Neural crest cell (in vitro differentiated cells): ENCODE measurements at regions not wholly inside any gene's neighbourhood (a gene's known extent, or its start where the extent isn't known, plus 50 kb on each side); places are given as distances from the start of the nearest gene placed in this dataset.

ENCODE experiments used
- DNase-seq: peaks from one replicate; pipeline ENCODE4 v3.0.0; 2021; ENCODE audit warnings: low read depth, mixed read lengths, low spot score
- H3K27ac Mint-ChIP-seq: one replicate; pipeline ENCODE4 v1.8.0; 2021; ENCODE audit warnings: mild to moderate bottlenecking, mixed read lengths; ENCODE audit not compliant: unreplicated experiment
- H3K27me3 Mint-ChIP-seq: 2 replicates; pipeline ENCODE4 v1.8.0; 2021; ENCODE audit warnings: low read depth, mild to moderate bottlenecking, mixed read lengths
- H3K36me3 Mint-ChIP-seq: 2 replicates; pipeline ENCODE4 v1.8.0; 2021; ENCODE audit warnings: low read depth, mild to moderate bottlenecking, mixed read lengths
- H3K4me1 Mint-ChIP-seq: 2 replicates; pipeline ENCODE4 v1.8.0; 2021; ENCODE audit warnings: mixed read lengths
- H3K4me3 Mint-ChIP-seq: one replicate; pipeline ENCODE4 v1.8.0; 2021; ENCODE audit warnings: mild to moderate bottlenecking, mixed read lengths
- H3K9me3 Mint-ChIP-seq: 2 replicates; pipeline ENCODE4 v1.8.0; 2021; ENCODE audit warnings: mixed read lengths
- TF ChIP-seq, protein P1 (sequence below): fragments of 200-600 bp; sonication (generic); conservative IDR thresholded peaks from 2 replicates; pipeline ENCODE4 v1.5.0; 2021; ENCODE audit warnings: antibody characterized with exemption, mild to moderate bottlenecking

DNA sequence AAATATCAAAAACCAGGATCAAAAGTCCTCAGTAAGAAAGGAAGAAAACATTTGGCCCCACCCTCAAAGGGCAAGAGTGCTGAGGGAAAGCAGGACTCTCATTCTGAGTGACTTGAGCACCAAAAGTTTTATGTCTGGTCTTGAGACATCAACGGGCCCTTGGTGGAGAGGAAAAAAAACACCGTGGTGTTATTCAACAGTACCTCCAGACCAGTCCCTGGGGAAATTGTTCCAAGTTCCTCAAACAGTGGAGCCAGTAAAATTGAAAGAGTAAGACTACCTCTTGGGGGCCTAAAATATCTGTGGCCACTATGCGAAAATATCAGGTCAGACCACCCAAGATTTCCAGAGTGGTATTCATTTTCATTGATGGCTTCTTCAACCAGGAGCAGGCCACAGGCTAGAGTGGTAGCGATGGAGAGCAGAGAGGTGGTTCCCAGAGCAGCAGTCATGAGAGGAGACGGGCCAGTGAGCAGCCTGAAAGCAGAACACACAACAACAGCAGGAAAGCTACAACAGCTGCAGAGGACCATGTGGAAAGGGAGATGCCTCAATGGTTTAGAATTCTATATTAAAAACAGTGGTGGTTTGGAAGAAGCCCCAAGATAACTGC, 63.7 kb upstream of the RPL34 start:
- Mint-ChIP-seq H3K9me3 (peaks cover 6% of the 10 kb centered on the region), H3K36me3 (no peaks in the 10 kb centered on the region), H3K4me3 (no peak overlapping the region)

GRCh38 chr4:108556166-108556565, 64.2 kb upstream of the RPL34 start:
- Mint-ChIP-seq H3K27ac (no peak overlapping the region), H3K36me3 (no peaks in the 10 kb centered on the region), H3K9me3 (peaks cover 6% of the 10 kb centered on the region), H3K4me3 (no peak overlapping the region), H3K4me1 (peaks cover 9% of the 10 kb centered on the region), H3K27me3 (peaks cover 17% of the 10 kb centered on the region)
- no peak for DNase-seq
- TF ChIP-seq, protein P1, sequence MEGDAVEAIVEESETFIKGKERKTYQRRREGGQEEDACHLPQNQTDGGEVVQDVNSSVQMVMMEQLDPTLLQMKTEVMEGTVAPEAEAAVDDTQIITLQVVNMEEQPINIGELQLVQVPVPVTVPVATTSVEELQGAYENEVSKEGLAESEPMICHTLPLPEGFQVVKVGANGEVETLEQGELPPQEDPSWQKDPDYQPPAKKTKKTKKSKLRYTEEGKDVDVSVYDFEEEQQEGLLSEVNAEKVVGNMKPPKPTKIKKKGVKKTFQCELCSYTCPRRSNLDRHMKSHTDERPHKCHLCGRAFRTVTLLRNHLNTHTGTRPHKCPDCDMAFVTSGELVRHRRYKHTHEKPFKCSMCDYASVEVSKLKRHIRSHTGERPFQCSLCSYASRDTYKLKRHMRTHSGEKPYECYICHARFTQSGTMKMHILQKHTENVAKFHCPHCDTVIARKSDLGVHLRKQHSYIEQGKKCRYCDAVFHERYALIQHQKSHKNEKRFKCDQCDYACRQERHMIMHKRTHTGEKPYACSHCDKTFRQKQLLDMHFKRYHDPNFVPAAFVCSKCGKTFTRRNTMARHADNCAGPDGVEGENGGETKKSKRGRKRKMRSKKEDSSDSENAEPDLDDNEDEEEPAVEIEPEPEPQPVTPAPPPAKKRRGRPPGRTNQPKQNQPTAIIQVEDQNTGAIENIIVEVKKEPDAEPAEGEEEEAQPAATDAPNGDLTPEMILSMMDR = no peak

More for the DNA sequence above, 63.7 kb upstream of the RPL34 start:
- TF ChIP-seq, protein P1 = no peak
- Mint-ChIP-seq H3K4me1 (peaks cover 13% of the 10 kb centered on the region), H3K27me3 (peaks cover 21% of the 10 kb centered on the region), H3K27ac (no peak overlapping the region)
- no peak for DNase-seq

- Mint-ChIP-seq H3K4me3 (no peak overlapping the region), H3K4me1 (peaks cover 5% of the 10 kb centered on the region), H3K36me3 (peaks cover under 1% of the 10 kb centered on the region), H3K9me3 (peaks cover 8% of the 10 kb centered on the region), H3K27me3 (peaks cover 14% of the 10 kb centered on the region), H3K27ac (no peak overlapping the region)
- DNase-seq = no peak
- TF ChIP-seq, protein P1 = no peak
Observed at GRCh38 chr4:108555701-108556100, 64.7 kb upstream of the RPL34 start.

GRCh38 chr4:108547682-108548081, 72.7 kb upstream of the RPL34 start:
- H3K4me1 Mint-ChIP-seq = no peaks in the 10 kb centered on the region
- peaks cover 14% of the 10 kb centered on the region for H3K36me3 Mint-ChIP-seq
- no peak for DNase-seq
- H3K4me3 Mint-ChIP-seq = no peak overlapping the region
- no peak overlapping the region for H3K27ac Mint-ChIP-seq
- TF ChIP-seq, protein P1 = no peak
- peaks cover 22% of the 10 kb centered on the region for H3K9me3 Mint-ChIP-seq
- H3K27me3 Mint-ChIP-seq = no peaks in the 10 kb centered on the region

GRCh38 chr4:108546728-108547127, 73.6 kb upstream of the RPL34 start:
- H3K4me3 Mint-ChIP-seq = no peak overlapping the region
- TF ChIP-seq, protein P1 = no peak
- no peaks in the 10 kb centered on the region for H3K27me3 Mint-ChIP-seq
- peaks cover 14% of the 10 kb centered on the region for H3K36me3 Mint-ChIP-seq
- H3K27ac Mint-ChIP-seq = no peak overlapping the region
- no peak for DNase-seq
- no peaks in the 10 kb centered on the region for H3K4me1 Mint-ChIP-seq
- H3K9me3 Mint-ChIP-seq = peaks cover 22% of the 10 kb centered on the region
